HL-60 (cell line): ENCODE measurements at regions not wholly inside any gene's neighbourhood (a gene's known extent, or its start where the extent isn't known, plus 50 kb on each side); places are given as distances from the start of the nearest gene placed in this dataset.

Experiments used
- DNase-seq, 2 experiments: peaks; one replicate each; pipeline ENCODE4 v3.0.0-alpha.2; 2010 to 2020; ENCODE audit warnings: low read depth in 1 of 2, low spot score in 1 of 2
- H3K27ac ChIP-seq: fragments of 250-450 bp; sonication (Bioruptor Pico); replicated peaks from 2 replicates; pipeline ENCODE4 v1.5.1; 2020; ENCODE audit warnings: mild to moderate bottlenecking, moderate library complexity
- H3K27me3 ChIP-seq: fragments of 250-450 bp; sonication (Bioruptor Pico); 2 replicates; pipeline ENCODE4 v1.5.1; 2021; ENCODE audit warnings: mild to moderate bottlenecking, moderate library complexity; ENCODE audit not compliant: insufficient read depth, poor library complexity, severe bottlenecking
- H3K4me3 ChIP-seq: replicated peaks from 2 replicates; pipeline ENCODE4 v1.5.1; 2011; ENCODE audit warnings: mild to moderate bottlenecking, control low read depth, low read length; ENCODE audit not compliant: insufficient read depth
- CTCF ChIP-seq: IDR thresholded peaks from one replicate; pipeline ENCODE4 v1.5.1; 2011; ENCODE audit warnings: low read length, control low read depth, inconsistent platforms; ENCODE audit not compliant: insufficient read depth
- GABPA ChIP-seq: IDR thresholded peaks from 2 replicates; pipeline ENCODE4 v1.6.1; 2012; ENCODE audit warnings: low read depth
- POLR2AphosphoS5 ChIP-seq: IDR thresholded peaks from 2 replicates; pipeline ENCODE4 v1.6.1; 2012; ENCODE audit warnings: low read depth
- REST ChIP-seq: IDR thresholded peaks from 2 replicates; pipeline ENCODE4 v1.6.1; 2012; ENCODE audit warnings: low read depth; ENCODE audit not compliant: insufficient replicate concordance
- SPI1 ChIP-seq: IDR thresholded peaks from 2 replicates; pipeline ENCODE4 v1.6.1; 2012; ENCODE audit warnings: low read depth, mild to moderate bottlenecking, borderline replicate concordance

- DNase-seq, result no peak
- TF ChIP-seq POLR2AphosphoS5 (no peak), GABPA (no peak), REST (no peak), SPI1 (no peak), CTCF (no peak)
- Histone ChIP-seq H3K27me3 (no peaks in the 10 kb centered on the region), H3K4me3 (no peak overlapping the region), H3K27ac (no peak overlapping the region)
Observed at GRCh38 chr10:131640045-131640644, 260.7 kb upstream of the PPP2R2D start.

GRCh38 chr10:131641231-131641630 lies 259.6 kb upstream of the PPP2R2D start:
- Histone ChIP-seq H3K27ac (no peak overlapping the region), H3K27me3 (no peaks in the 10 kb centered on the region), H3K4me3 (no peak overlapping the region)
- TF ChIP-seq SPI1, result no peak
- no peak for TF ChIP-seq POLR2AphosphoS5
- no peak for TF ChIP-seq GABPA
- TF ChIP-seq CTCF, result no peak
- no peak for TF ChIP-seq REST
- DNase-seq, result no peak

DNA sequence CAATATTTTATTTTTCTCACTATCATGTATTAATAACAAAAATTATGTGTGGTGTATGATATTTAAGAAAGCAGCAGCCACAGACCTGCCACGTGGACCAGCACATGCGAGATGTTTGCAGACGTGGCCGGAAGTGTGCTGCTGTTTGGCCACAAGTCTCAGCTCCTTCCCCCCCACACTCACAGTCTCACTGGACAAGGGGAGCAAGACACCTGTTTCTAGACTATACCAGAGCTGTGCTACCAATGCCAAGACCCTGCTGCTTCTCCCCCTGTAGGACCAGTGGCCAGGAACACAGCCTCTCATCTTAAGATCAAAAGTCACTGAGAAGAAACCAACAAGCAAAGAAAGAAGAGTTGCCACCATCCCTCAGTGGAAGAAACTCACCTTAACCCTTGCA lies 258.9 kb upstream of the PPP2R2D start:
- H3K27me3 ChIP-seq, result no peaks in the 10 kb centered on the region
- H3K27ac ChIP-seq, result no peak overlapping the region
- TF ChIP-seq CTCF (no peak), REST (no peak), POLR2AphosphoS5 (no peak), SPI1 (no peak), GABPA (no peak)
- DNase-seq, result no peak
- no peak overlapping the region for H3K4me3 ChIP-seq
